GM18867 (cell line): ENCODE measurements at regions not wholly inside any gene's neighbourhood (a gene's known extent, or its start where the extent isn't known, plus 50 kb on each side); places are given as distances from the start of the nearest gene placed in this dataset.

Experiments used
- ATAC-seq: cut with Tn5 transposase; IDR thresholded peaks from one replicate; pipeline ENCODE4 v1.9.1; 2021; ENCODE audit warnings: mild to moderate bottlenecking, moderate library complexity; ENCODE audit not compliant: unreplicated experiment

GRCh38 chr13:22563272-22563671 lies 617.5 kb upstream of the SGCG start:
- no peak for ATAC-seq

- no peak for ATAC-seq
Observed at GRCh38 chr13:22569811-22570210, 611.0 kb upstream of the SGCG start.

- ATAC-seq = no peak
Observed at GRCh38 chr13:22589880-22590279, 590.9 kb upstream of the SGCG start.

- ATAC-seq = no peak
Observed at GRCh38 chr13:22592515-22592914, 588.3 kb upstream of the SGCG start.

GRCh38 chr13:22594041-22594440 lies 586.7 kb upstream of the SGCG start:
- no peak for ATAC-seq

GRCh38 chr13:22596171-22596863 lies 584.5 kb upstream of the SGCG start:
- ATAC-seq = no peak

- no peak for ATAC-seq
Observed at GRCh38 chr13:22599156-22599555, 581.6 kb upstream of the SGCG start.

- no peak for ATAC-seq
Observed at GRCh38 chr13:22618002-22618401, 562.8 kb upstream of the SGCG start.

- ATAC-seq = no peak
Observed at GRCh38 chr13:22625691-22626090, 555.1 kb upstream of the SGCG start.

GRCh38 chr13:22629374-22629773 lies 551.4 kb upstream of the SGCG start:
- ATAC-seq = no peak

GRCh38 chr13:22642088-22642487 lies 538.7 kb upstream of the SGCG start:
- ATAC-seq = no peak

GRCh38 chr13:22644941-22645340 lies 535.8 kb upstream of the SGCG start:
- no peak for ATAC-seq

GRCh38 chr13:22647156-22647850 lies 533.5 kb upstream of the SGCG start:
- no peak for ATAC-seq

GRCh38 chr13:22648320-22648801 lies 532.4 kb upstream of the SGCG start:
- ATAC-seq = no peak

- no peak for ATAC-seq
Observed at GRCh38 chr13:22652796-22653195, 528.0 kb upstream of the SGCG start.

GRCh38 chr13:22653866-22654265 lies 526.9 kb upstream of the SGCG start:
- no peak for ATAC-seq

GRCh38 chr13:22655106-22655852 lies 525.5 kb upstream of the SGCG start:
- ATAC-seq = no peak

- ATAC-seq = no peak
Observed at GRCh38 chr13:22662771-22663170, 518.0 kb upstream of the SGCG start.

GRCh38 chr13:22665506-22665905 lies 515.3 kb upstream of the SGCG start:
- ATAC-seq = no peak

GRCh38 chr13:22690756-22691155 lies 490.0 kb upstream of the SGCG start:
- ATAC-seq = no peak

GRCh38 chr13:22693691-22694090 lies 487.1 kb upstream of the SGCG start:
- ATAC-seq = no peak

- ATAC-seq = no peak
Observed at GRCh38 chr13:22696433-22696832, 484.3 kb upstream of the SGCG start.
